Trophoblast cell (in vitro differentiated cells and primary cell): ENCODE measurements at regions not wholly inside any gene's neighbourhood (a gene's known extent, or its start where the extent isn't known, plus 50 kb on each side); places are given as distances from the start of the nearest gene placed in this dataset.
A peak's percentile ranks its signal among the peaks of the same experiment; 100 is the strongest.

ENCODE experiments used
- DNase-seq, 2 donors: peaks; one replicate each; pipeline ENCODE4 v3.0.0-alpha.2; 2016
- H2AFZ ChIP-seq: 2 replicates; pipeline ENCODE4 v1.6.1; 2013; ENCODE audit warnings: low read length, moderate library complexity, mild to moderate bottlenecking; ENCODE audit not compliant: insufficient read depth, poor library complexity
- H2AK5ac ChIP-seq: 2 replicates; pipeline ENCODE4 v1.6.1; 2013; ENCODE audit warnings: mild to moderate bottlenecking, low read length
- H2BK120ac ChIP-seq: 2 replicates; pipeline ENCODE4 v1.6.1; 2013; ENCODE audit warnings: low read length, mild to moderate bottlenecking, moderate library complexity; ENCODE audit not compliant: insufficient read depth, poor library complexity
- H2BK12ac ChIP-seq: 2 replicates; pipeline ENCODE4 v1.6.1; 2013; ENCODE audit warnings: mild to moderate bottlenecking, low read length, moderate library complexity
- H2BK5ac ChIP-seq: 2 replicates; pipeline ENCODE4 v1.6.1; 2013; ENCODE audit warnings: low read length, low read depth, moderate library complexity, mild to moderate bottlenecking; ENCODE audit not compliant: poor library complexity
- H3K14ac ChIP-seq: 2 replicates; pipeline ENCODE4 v1.6.1; 2013; ENCODE audit warnings: mild to moderate bottlenecking, low read length
- H3K18ac ChIP-seq: 2 replicates; pipeline ENCODE4 v1.6.1; 2013; ENCODE audit warnings: mild to moderate bottlenecking, low read length
- H3K23ac ChIP-seq: 2 replicates; pipeline ENCODE4 v1.6.1; 2013; ENCODE audit warnings: low read length
- H3K27ac ChIP-seq: 2 replicates; pipeline ENCODE4 v1.5.1; 2013; ENCODE audit warnings: low read depth, mild to moderate bottlenecking, inconsistent platforms, low read length, moderate library complexity
- H3K27me3 ChIP-seq: 2 replicates; pipeline ENCODE4 v1.6.1; 2013; ENCODE audit warnings: inconsistent platforms, mild to moderate bottlenecking, low read length, moderate library complexity; ENCODE audit not compliant: insufficient read depth
- H3K36me3 ChIP-seq, 2 experiments: 1 replicate in 1 of 2; 2 replicates in 1 of 2; pipeline ENCODE4 v1.6.1; 2013; ENCODE audit warnings: low read length in 2 of 2, mild to moderate bottlenecking in 2 of 2, moderate library complexity in 1 of 2; ENCODE audit not compliant: insufficient read depth in 2 of 2, control insufficient read depth in 1 of 2
- H3K4ac ChIP-seq: 2 replicates; pipeline ENCODE4 v1.6.1; 2013; ENCODE audit warnings: low read depth, mild to moderate bottlenecking, low read length, moderate library complexity
- H3K4me1 ChIP-seq, 2 experiments: 1 replicate in 1 of 2; 2 replicates in 1 of 2; pipeline ENCODE4 v1.6.1; 2013; ENCODE audit warnings: low read length in 2 of 2, mild to moderate bottlenecking in 2 of 2, moderate library complexity in 1 of 2; ENCODE audit not compliant: insufficient read depth in 2 of 2, control insufficient read depth in 1 of 2
- H3K4me2 ChIP-seq: 2 replicates; pipeline ENCODE4 v1.6.1; 2013; ENCODE audit warnings: inconsistent platforms, mild to moderate bottlenecking, low read length, moderate library complexity
- H3K4me3 ChIP-seq: 2 replicates; pipeline ENCODE4 v1.5.1; 2013; ENCODE audit warnings: mild to moderate bottlenecking, low read depth, low read length, inconsistent platforms
- H3K79me1 ChIP-seq: one replicate; pipeline ENCODE4 v1.6.1; 2013; ENCODE audit warnings: low read length
- H3K79me2 ChIP-seq: 2 replicates; pipeline ENCODE4 v1.6.1; 2013; ENCODE audit warnings: low read length, mild to moderate bottlenecking; ENCODE audit not compliant: control insufficient read depth, insufficient read depth, poor library complexity
- H3K9ac ChIP-seq: 2 replicates; pipeline ENCODE4 v1.6.1; 2013; ENCODE audit warnings: mild to moderate bottlenecking, low read length
- H3K9me3 ChIP-seq: 2 replicates; pipeline ENCODE4 v1.6.1; 2013; ENCODE audit warnings: low read depth, mild to moderate bottlenecking, control low read depth, inconsistent platforms, low read length; ENCODE audit not compliant: insufficient read depth
- H4K12ac ChIP-seq: 2 replicates; pipeline ENCODE4 v1.6.1; 2013; ENCODE audit warnings: low read depth, mild to moderate bottlenecking, low read length, moderate library complexity
- H4K8ac ChIP-seq: 2 replicates; pipeline ENCODE4 v1.6.1; 2013; ENCODE audit warnings: low read depth, mild to moderate bottlenecking, low read length, moderate library complexity
- H4K91ac ChIP-seq: one replicate; pipeline ENCODE4 v1.6.1; 2013; ENCODE audit warnings: low read depth, mild to moderate bottlenecking, low read length, moderate library complexity
- WGBS: extraction: QIAGEN DNeasy Blood & Tissue Kit; methylation state at CpG from one replicate; pipeline ENCODE4 v1.1.7; 2013; ENCODE audit warnings: missing lambda C conversion rate; ENCODE audit not compliant: insufficient read length, insufficient coverage; ENCODE audit errors: extremely low coverage; 5-methylcytosine and 5-hydroxymethylcytosine counted together

DNA sequence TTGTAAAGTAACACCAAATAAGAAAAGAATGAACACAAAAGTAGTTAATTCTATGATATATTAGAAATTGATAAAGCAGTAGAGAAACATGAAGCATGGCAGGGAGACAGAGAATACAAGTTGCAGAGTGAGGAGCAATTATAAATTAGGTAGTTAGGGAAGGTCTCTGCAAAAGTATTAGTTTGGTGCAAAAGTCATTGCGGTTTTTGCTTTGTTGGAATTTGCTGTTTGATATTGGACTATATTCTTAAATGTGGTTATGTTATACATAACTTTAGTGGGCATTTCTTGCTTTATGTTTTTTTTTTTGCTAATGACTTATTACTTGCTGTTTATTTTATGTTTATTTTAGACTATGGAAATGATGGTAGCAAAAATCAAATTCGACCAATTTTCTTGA, 402.2 kb downstream of the SFMBT2 start:
- WGBS = no CpG with 5 or more reads among the region's 2 CpGs

DNA sequence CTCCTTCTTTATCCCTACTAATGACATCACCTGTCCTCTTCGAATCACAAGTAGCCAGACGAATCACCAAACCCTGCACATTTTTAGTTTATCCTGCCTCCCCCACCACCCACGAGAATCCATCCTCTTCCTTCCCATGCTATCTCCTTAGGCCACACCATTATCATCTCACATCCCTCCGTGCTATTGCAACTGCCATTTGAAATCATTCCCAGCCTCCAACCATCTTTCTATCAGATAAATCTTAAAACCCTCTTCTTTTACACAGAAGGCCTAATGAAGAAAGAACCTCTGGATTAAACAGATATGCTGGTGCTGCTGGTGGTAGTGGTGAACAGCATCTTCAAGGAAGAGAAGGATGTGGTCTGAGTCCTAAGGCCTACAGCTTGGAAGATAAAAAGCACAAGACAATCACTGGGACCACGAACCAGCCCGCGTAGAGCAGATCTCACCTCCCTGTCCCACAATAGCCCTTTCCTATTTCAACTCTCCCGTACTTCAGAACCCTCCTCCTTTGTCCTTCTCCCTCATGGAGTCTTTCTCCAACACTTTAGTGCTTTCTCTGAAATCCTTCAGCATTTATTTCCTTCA, 403.1 kb downstream of the SFMBT2 start:
- Histone ChIP-seq H3K4me2 (no peak overlapping the region), H2BK5ac (no peak overlapping the region), H3K4me1 (no peaks in the 10 kb centered on the region), H4K12ac (no peak overlapping the region), H3K9me3 (peaks cover 2% of the 10 kb centered on the region), H2AFZ (no peak overlapping the region), H2BK12ac (no peak overlapping the region), H4K91ac (no peak overlapping the region), H3K14ac (no peak overlapping the region), H2BK120ac (no peak overlapping the region), H3K79me1 (no peaks in the 10 kb centered on the region), H3K18ac (no peak overlapping the region), H3K4ac (no peak overlapping the region), H3K4me3 (no peak overlapping the region), H2AK5ac (no peak overlapping the region), H3K36me3 (no peaks in the 10 kb centered on the region), H3K23ac (no peak overlapping the region), H3K27ac (no peak overlapping the region), H3K27me3 (no peaks in the 10 kb centered on the region), H4K8ac (no peak overlapping the region), H3K79me2 (no peaks in the 10 kb centered on the region), H3K9ac (no peak overlapping the region)
- WGBS = no CpG with 5 or more reads among the region's 8 CpGs
- DNase-seq = no peak

More for the DNA sequence above, 402.2 kb downstream of the SFMBT2 start:
- no peaks in the 10 kb centered on the region for H3K27me3 ChIP-seq
- no peak overlapping the region for H2AFZ ChIP-seq
- H3K79me1 ChIP-seq = no peaks in the 10 kb centered on the region
- H2AK5ac ChIP-seq = no peak overlapping the region
- no peak overlapping the region for H2BK12ac ChIP-seq
- H3K9me3 ChIP-seq = peaks cover 1% of the 10 kb centered on the region
- H4K8ac ChIP-seq = no peak overlapping the region
- no peak overlapping the region for H3K9ac ChIP-seq
- no peak overlapping the region for H3K18ac ChIP-seq
- H3K4me2 ChIP-seq = no peak overlapping the region
- H4K91ac ChIP-seq = no peak overlapping the region
- H3K23ac ChIP-seq = no peak overlapping the region
- no peak for DNase-seq
- no peaks in the 10 kb centered on the region for H3K4me1 ChIP-seq
- no peak overlapping the region for H3K14ac ChIP-seq
- H3K79me2 ChIP-seq = no peaks in the 10 kb centered on the region
- H3K4me3 ChIP-seq = no peak overlapping the region
- no peak overlapping the region for H3K4ac ChIP-seq
- H4K12ac ChIP-seq = no peak overlapping the region
- no peaks in the 10 kb centered on the region for H3K36me3 ChIP-seq
- no peak overlapping the region for H3K27ac ChIP-seq
- no peak overlapping the region for H2BK120ac ChIP-seq
- no peak overlapping the region for H2BK5ac ChIP-seq

DNA sequence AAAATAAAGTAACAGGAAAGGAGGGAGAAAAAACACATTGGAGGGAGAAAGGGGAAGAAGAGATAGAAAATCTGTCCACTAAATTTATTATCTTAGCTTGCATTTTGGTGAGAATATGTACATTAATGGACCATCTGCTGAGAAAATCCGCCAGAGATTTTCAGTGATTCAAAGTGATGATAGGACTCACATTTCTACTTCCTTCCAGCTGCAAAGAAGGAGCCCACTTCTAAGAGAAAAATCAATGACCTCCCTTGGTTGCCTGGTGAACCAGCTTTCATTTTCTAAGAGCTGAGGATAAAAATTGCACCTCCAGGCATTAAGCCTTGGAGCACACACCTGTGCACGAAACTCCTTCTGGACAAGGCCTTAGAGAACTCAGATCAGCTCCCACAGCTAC, 404.3 kb downstream of the SFMBT2 start:
- Histone ChIP-seq H3K9me3 (peaks cover 4% of the 10 kb centered on the region), H4K91ac (no peak overlapping the region), H3K4me3 (no peak overlapping the region), H3K79me2 (no peaks in the 10 kb centered on the region), H2BK5ac (no peak overlapping the region), H3K36me3 (no peaks in the 10 kb centered on the region), H3K27ac (no peak overlapping the region), H3K4me2 (no peak overlapping the region), H3K4me1 (no peaks in the 10 kb centered on the region), H3K23ac (no peak overlapping the region), H2BK120ac (no peak overlapping the region), H2AK5ac (no peak overlapping the region), H3K4ac (no peak overlapping the region), H4K8ac (no peak overlapping the region), H3K79me1 (no peaks in the 10 kb centered on the region), H2BK12ac (no peak overlapping the region), H2AFZ (no peak overlapping the region), H3K27me3 (no peaks in the 10 kb centered on the region), H3K14ac (no peak overlapping the region), H3K9ac (no peak overlapping the region), H3K18ac (no peak overlapping the region), H4K12ac (no peak overlapping the region)
- DNase-seq = no peak
- WGBS = no CpG with 5 or more reads among the region's 2 CpGs

DNA sequence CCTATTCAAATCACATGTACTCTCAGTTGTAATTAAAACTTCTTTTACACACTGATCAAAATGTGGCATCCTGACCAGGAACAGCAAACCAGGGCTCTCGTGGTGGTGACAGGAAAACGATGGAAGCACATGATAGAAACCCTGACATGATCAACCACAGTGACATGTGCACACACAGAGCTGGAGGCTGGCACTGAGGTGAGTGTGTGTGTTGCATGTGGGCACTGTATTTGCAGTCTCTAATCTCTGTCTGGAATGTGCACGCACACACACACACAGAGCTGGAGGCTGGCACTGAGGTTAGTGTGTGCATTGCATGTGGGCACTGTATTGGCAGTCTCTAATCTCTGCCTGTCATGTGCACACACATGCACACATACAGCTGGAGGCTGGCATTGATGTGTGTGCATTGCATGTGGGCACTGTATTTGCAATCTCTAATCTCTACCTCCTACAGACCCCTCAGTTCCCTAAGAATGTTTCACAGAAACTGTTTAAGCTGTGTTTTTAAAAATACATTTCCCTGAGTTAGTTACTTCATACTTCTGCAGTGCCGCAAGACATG, 406.9 kb downstream of the SFMBT2 start:
- Histone ChIP-seq H2BK12ac (no peak overlapping the region), H2BK120ac (no peak overlapping the region), H4K8ac (no peak overlapping the region), H3K27me3 (no peaks in the 10 kb centered on the region), H2BK5ac (no peak overlapping the region), H3K9me3 (peaks cover 3% of the 10 kb centered on the region), H2AK5ac (no peak overlapping the region), H3K14ac (no peak overlapping the region), H4K12ac (no peak overlapping the region), H3K27ac (no peak overlapping the region), H3K9ac (peak overlapping the region; percentile 18), H2AFZ (no peak overlapping the region), H3K4ac (no peak overlapping the region), H3K4me3 (no peak overlapping the region), H4K91ac (no peak overlapping the region), H3K4me2 (no peak overlapping the region), H3K23ac (no peak overlapping the region), H3K36me3 (no peaks in the 10 kb centered on the region), H3K79me2 (no peaks in the 10 kb centered on the region), H3K18ac (no peak overlapping the region), H3K79me1 (no peaks in the 10 kb centered on the region), H3K4me1 (no peaks in the 10 kb centered on the region)
- no CpG with 5 or more reads among the region's 4 CpGs for WGBS
- no peak for DNase-seq
